HG03354 (cell line): ENCODE measurements at regions not wholly inside any gene's neighbourhood (a gene's known extent, or its start where the extent isn't known, plus 50 kb on each side); places are given as distances from the start of the nearest gene placed in this dataset.
"Not testable (repeated sequence)": the region's sequence is repeated elsewhere in the genome, so short reads cannot be mapped to it uniquely, and the experiment has no call there.

Experiments
- ATAC-seq: cut with Tn5 transposase; IDR thresholded peaks from one replicate; pipeline ENCODE4 v1.9.1; 2021; ENCODE audit warnings: mild to moderate bottlenecking; ENCODE audit not compliant: unreplicated experiment, poor library complexity, severe bottlenecking

DNA sequence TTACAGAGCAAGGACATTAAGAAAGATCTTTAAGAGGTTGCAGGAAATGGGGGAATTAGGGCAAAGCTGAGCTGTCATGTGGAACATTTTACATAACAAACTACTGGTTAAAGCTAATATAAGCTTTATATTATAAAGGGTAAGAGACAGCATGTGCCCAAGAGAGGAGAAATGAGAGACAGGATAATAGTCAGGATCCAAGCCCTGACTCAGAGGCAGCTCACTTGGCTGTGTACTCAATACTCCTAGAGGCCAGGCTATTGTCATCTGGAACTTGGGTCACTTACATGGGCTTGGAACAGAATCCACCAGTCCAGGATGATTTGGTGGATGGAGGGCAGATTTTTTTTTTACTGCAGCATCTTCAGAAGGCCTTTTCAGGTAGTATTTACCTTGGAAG lies 418.6 kb upstream of the ZMIZ1 start:
- no peak for ATAC-seq

- ATAC-seq: no peak
Observed at GRCh38 chr10:78651287-78651686, 417.5 kb upstream of the ZMIZ1 start.

DNA sequence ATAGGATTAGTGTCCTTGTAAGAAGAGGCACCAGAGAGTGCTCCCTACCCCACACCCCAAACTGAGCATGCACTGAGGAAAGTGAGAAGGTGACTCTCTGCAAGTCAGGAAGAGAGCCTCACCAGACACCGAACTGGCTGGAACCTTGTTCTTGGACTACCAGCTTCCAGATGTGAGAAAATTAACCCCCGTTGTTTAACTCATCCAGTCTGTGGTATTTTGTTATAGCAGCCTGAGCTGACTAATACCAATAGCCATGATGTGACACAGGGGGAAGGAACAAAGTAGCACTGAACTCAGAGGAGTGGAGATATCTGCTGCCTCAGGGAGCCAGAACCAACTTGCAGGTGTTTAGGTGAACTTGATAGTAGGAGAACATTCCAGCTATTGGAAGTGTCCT lies 415.2 kb upstream of the ZMIZ1 start:
- ATAC-seq: no peak

- ATAC-seq: no peak
Observed at GRCh38 chr10:78654047-78654590, 414.6 kb upstream of the ZMIZ1 start.

GRCh38 chr10:78655979-78656378 lies 412.8 kb upstream of the ZMIZ1 start:
- no peak for ATAC-seq

DNA sequence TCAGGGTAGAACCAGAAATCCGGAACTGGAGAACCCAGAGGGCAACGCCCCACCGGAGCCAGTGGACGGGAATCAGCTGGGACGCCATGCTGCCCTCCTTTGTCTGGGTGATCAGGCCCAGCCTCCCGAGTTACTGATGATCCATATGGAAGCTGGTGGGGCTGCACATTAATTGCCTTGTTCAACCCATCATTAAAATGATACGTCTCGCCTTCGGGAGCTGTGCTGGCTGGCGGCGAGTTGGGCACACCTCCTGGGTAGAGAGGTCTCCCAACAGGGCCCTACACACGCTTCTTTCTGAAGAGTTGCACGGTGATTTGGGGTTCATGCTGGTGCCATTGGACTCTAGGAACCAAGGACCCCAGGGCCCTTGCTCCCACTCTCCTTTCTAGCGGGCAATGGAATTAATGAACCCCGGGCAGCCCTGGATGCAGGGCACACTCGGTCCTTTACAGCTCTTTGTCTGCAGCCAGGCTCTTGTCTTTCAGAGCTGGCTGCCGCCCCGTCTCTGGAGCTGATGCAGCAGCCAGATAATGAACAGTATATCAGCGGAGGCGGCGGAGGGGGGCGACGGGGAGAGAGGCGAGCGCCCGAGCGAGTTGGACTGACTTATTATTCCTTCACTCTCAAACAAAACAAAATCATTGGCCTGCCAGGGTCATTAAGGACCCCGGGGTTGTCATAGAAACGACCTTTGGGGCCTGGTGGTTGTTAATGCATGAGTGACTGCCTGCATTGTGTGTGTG lies 412.2 kb upstream of the ZMIZ1 start:
- ATAC-seq: no peak

- peak; percentile 43 for ATAC-seq
Observed at GRCh38 chr10:78657163-78657861, 411.5 kb upstream of the ZMIZ1 start.

- ATAC-seq: no peak
Observed at GRCh38 chr10:78657862-78658165, 411.0 kb upstream of the ZMIZ1 start.

DNA sequence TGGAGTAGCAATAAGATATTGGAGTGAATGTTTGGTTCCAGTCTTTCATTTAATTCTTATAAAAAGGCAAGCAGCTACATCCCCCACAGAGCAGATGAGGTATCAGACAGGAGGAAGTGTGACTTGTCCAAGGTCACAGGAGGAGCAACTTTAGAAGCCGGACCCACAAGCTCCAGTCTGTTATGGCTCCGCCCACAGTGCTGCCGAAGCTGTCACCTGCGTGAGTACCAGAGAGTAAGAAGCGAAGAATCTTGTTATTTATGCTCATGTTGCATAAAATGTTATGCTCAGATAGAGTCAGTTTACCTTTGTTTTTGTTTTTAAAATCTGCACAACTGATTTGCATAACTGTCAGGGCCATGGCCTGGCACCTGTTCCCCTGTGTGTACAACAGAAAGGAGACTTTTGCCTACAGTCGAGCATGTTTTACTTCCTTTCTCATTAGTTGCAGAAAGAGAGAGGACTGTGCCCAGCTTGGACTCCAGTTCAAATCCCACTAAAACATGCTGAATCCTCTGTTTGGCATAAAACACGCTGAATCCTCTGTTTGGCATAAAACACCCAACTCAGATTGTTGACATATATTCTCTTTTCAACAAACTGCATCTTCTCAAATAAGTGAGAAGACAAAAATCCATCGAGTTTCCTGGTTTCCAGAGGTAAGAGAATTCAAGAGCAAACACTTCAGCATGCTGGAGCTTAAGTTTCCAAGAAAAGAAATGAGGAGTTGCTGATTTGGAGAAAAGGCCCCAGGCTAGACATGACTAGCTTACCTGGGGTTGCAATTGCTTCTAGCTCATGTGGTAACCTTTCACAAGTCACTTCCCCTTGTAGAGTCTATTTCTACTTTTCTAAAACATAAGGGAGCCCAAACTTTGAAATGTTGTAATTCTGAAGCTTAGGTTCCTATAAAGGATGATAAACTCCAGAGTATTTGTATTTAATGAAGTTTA lies 409.8 kb upstream of the ZMIZ1 start:
- ATAC-seq: peak; percentile 82

GRCh38 chr10:78659598-78659967 lies 409.2 kb upstream of the ZMIZ1 start:
- no peak for ATAC-seq

GRCh38 chr10:78660446-78661106 lies 408.2 kb upstream of the ZMIZ1 start:
- ATAC-seq: no peak

GRCh38 chr10:78663721-78664120 lies 405.0 kb upstream of the ZMIZ1 start:
- ATAC-seq: no peak

DNA sequence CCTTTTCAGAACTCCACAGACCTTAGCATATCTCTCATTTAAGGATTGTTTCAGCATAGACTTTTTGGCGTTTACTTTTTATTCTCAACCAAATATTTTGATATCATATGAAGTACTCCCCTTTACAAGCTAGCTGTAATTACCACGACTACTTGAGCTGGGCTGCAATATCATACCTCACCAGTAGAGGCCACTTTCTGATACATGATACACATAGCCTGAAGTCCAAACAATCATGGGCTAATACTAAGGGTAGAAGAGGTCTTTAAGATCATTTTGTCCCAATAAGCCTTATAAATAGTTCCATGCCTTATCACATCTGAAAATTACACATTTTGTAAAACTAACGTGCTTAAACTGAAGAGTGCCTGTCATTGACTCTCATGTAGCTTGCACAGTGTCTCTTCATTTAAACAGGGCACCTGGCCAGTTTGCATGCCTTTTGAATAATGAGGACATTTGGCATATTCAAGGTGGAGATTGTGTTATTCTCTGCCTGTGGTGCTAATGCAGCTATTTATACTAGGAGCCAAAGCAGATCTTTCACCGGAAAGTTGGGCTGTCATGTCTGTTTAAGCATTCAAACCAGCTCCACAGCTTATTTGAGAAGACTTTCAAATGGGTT lies 403.7 kb upstream of the ZMIZ1 start:
- ATAC-seq: no peak

- ATAC-seq: no peak
Observed at GRCh38 chr10:78672918-78673317, 395.8 kb upstream of the ZMIZ1 start.

DNA sequence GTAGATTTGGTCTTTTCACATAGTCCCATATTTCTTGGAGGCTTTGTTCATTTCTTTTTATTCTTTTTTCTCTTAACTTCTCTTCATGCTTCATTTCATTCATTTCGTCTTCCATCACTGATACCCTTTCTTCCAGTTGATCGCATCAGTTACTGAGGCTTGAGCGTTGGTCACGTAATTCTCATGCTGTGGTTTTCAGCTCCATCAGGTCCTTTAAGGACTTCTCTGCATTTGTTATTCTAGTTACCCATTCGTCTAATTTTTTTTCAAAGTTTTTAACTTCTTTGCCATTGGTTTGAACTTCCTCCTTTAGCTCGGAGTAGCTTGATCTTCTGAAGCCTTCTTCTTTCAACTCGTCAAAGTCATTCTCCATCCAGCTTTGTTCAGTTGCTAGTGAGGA lies 387.6 kb upstream of the ZMIZ1 start:
- not testable (repeated sequence) for ATAC-seq

- ATAC-seq: not testable (repeated sequence)
Observed at GRCh38 chr10:78681986-78682385, 386.8 kb upstream of the ZMIZ1 start.

DNA sequence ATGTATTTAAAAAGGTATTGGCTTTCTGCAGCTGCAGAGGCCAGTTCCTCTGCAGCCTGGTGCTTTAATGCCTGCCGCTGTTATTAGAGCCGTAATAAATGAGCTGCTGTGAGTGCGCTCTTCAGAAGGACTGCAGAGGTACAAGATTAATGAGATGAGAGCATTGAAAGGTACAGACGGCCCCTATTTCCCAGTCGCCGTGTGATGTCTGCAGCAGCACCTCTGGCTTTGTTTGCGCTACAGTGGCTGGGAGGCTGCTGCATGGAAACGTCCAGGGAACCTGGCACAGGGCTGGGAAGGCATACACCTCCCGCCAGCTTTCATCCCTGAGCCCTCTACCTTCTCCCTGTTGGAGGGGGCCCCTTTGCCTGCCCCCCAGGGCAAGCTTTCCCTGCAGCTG lies 383.8 kb upstream of the ZMIZ1 start:
- no peak for ATAC-seq

DNA sequence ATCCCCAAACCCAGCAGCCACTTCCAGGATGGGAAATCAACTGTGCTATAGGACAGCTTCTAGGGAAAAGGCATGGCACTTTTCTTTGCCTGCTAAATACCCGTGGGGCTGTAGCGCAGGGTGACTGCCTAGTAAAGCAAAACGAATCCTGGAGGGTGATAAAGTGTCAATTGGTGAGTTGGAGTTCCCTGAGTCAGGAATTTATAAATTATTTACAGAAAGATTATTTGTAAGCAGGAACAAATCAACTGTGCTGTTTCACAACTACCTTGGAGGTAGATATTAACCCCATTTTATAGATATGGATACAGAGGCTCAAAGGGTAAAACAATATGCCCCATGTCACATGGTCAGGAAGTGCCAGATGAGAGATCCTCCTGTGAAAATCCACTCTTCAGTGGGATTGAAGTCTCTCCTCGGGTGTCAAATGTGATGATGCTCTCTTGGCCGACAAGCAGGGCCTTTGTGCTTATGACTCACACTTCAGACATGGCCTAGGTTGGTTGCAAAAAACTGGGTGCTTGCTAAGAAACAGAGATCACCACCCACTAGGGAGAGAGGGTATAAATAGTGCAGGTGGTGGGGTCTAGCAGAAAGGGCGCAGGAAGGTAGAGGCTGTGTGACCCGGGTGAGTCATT lies 383.2 kb upstream of the ZMIZ1 start:
- ATAC-seq: no peak
